ENCODE measurements at regions not wholly inside any gene's neighbourhood (a gene's known extent, or its start where the extent isn't known, plus 50 kb on each side); places are given as distances from the start of the nearest gene placed in this dataset.

GRCh38 chr5:4514067-4514648, 626.0 kb upstream of the ADAMTS16 start:
- no peak for DNase-seq (ENCODE audit: low read depth in 1 of 2, low spot score in 1 of 2)
- TF ChIP-seq POLR2AphosphoS5 (IDR thresholded peaks at IDR 0.05; ENCODE audit: low read depth) (no peak), SPI1 (IDR thresholded peaks at IDR 0.05; ENCODE audit: borderline replicate concordance, low read depth) (no peak), REST (IDR thresholded peaks at IDR 0.05; ENCODE audit: insufficient replicate concordance, low read depth) (no peak), CTCF (IDR thresholded peaks at IDR 0.05; ENCODE audit: insufficient read depth, low read length) (no peak), GABPA (IDR thresholded peaks at IDR 0.05; ENCODE audit: low read depth) (no peak)
- H3K27me3 ChIP-seq (ENCODE audit: insufficient read depth, poor library complexity, severe bottlenecking), result no peaks in the 10 kb centered on the region
- no peak overlapping the region for H3K27ac ChIP-seq (replicated peaks)
- H3K4me3 ChIP-seq (replicated peaks; ENCODE audit: insufficient read depth, low read length), result no peak overlapping the region

GRCh38 chr5:4518903-4519672, 621.0 kb upstream of the ADAMTS16 start:
- no peak overlapping the region for H3K27ac ChIP-seq (replicated peaks)
- no peaks in the 10 kb centered on the region for H3K27me3 ChIP-seq (ENCODE audit: insufficient read depth, poor library complexity, severe bottlenecking)
- no peak overlapping the region for H3K4me3 ChIP-seq (replicated peaks; ENCODE audit: insufficient read depth, low read length)
- TF ChIP-seq POLR2AphosphoS5 (IDR thresholded peaks at IDR 0.05; ENCODE audit: low read depth), result no peak
- TF ChIP-seq GABPA (IDR thresholded peaks at IDR 0.05; ENCODE audit: low read depth), result no peak
- DNase-seq (ENCODE audit: low read depth in 1 of 2, low spot score in 1 of 2), result no peak

GRCh38 chr5:4520559-4520958, 619.6 kb upstream of the ADAMTS16 start:
- no peak for DNase-seq (ENCODE audit: low read depth in 1 of 2, low spot score in 1 of 2)
- TF ChIP-seq CTCF (IDR thresholded peaks at IDR 0.05; ENCODE audit: insufficient read depth, low read length) (no peak), GABPA (IDR thresholded peaks at IDR 0.05; ENCODE audit: low read depth) (no peak), SPI1 (IDR thresholded peaks at IDR 0.05; ENCODE audit: borderline replicate concordance, low read depth) (no peak), REST (IDR thresholded peaks at IDR 0.05; ENCODE audit: insufficient replicate concordance, low read depth) (no peak), POLR2AphosphoS5 (IDR thresholded peaks at IDR 0.05; ENCODE audit: low read depth) (no peak)
- Histone ChIP-seq H3K27ac (replicated peaks) (no peak overlapping the region), H3K27me3 (ENCODE audit: insufficient read depth, poor library complexity, severe bottlenecking) (no peaks in the 10 kb centered on the region), H3K4me3 (replicated peaks; ENCODE audit: insufficient read depth, low read length) (no peak overlapping the region)

- DNase-seq (ENCODE audit: low read depth in 1 of 2, low spot score in 1 of 2), result no peak
- no peak for TF ChIP-seq GABPA (IDR thresholded peaks at IDR 0.05; ENCODE audit: low read depth)
- no peak for TF ChIP-seq POLR2AphosphoS5 (IDR thresholded peaks at IDR 0.05; ENCODE audit: low read depth)
- TF ChIP-seq REST (IDR thresholded peaks at IDR 0.05; ENCODE audit: insufficient replicate concordance, low read depth), result no peak
- TF ChIP-seq SPI1 (IDR thresholded peaks at IDR 0.05; ENCODE audit: borderline replicate concordance, low read depth), result no peak
- no peak for TF ChIP-seq CTCF (IDR thresholded peaks at IDR 0.05; ENCODE audit: insufficient read depth, low read length)
- Histone ChIP-seq H3K27me3 (ENCODE audit: insufficient read depth, poor library complexity, severe bottlenecking) (no peaks in the 10 kb centered on the region), H3K4me3 (replicated peaks; ENCODE audit: insufficient read depth, low read length) (no peak overlapping the region), H3K27ac (replicated peaks) (no peak overlapping the region)
These were observed 617.1 kb upstream of the ADAMTS16 start for GRCh38 chr5:4523038-4523437.
